Upper lobe of right lung (tissue), 1 donor: ENCODE measurements at regions not wholly inside any gene's neighbourhood (a gene's known extent, or its start where the extent isn't known, plus 50 kb on each side); places are given as distances from the start of the nearest gene placed in this dataset.
"Not testable (repeated sequence)": the region's sequence is repeated elsewhere in the genome, so short reads cannot be mapped to it uniquely, and the experiment has no call there.

ENCODE experiments used
- ATAC-seq: fragments of 200-7000 bp; cut with Tn5 transposase; one replicate; pipeline ENCODE4 v1.9.1; 2020; ENCODE audit warnings: mild to moderate bottlenecking, moderate library complexity
- DNase-seq: peaks from one replicate; pipeline ENCODE4 v3.0.0-alpha.2; 2020
- H3K27ac ChIP-seq: fragments of 200-600 bp; one replicate; pipeline ENCODE4 v1.8.0; 2022
- H3K27me3 ChIP-seq: fragments of 200-600 bp; one replicate; pipeline ENCODE4 v1.8.0; 2022; ENCODE audit warnings: mild to moderate bottlenecking
- H3K36me3 ChIP-seq: fragments of 200-600 bp; one replicate; pipeline ENCODE4 v1.8.0; 2022
- H3K4me1 ChIP-seq: fragments of 200-600 bp; one replicate; pipeline ENCODE4 v1.8.0; 2022
- H3K4me3 ChIP-seq: fragments of 200-600 bp; one replicate; pipeline ENCODE4 v1.8.0; 2022; ENCODE audit warnings: mild to moderate bottlenecking
- H3K9me3 ChIP-seq: fragments of 200-600 bp; one replicate; pipeline ENCODE4 v1.8.0; 2022
- intact Hi-C: fragments of 100-400 bp; cut with DNase I; formaldehyde crosslinking; loops from one replicate; pipeline ENCODE4 v1.11.0; 2022
- TF ChIP-seq, protein P1 (sequence below): fragments of 200-600 bp; IDR thresholded peaks from one replicate; pipeline ENCODE4 v1.8.0; 2022; ENCODE audit warnings: antibody characterized with exemption
- donor health status: DM: no; HTN: yes; CAD: no; lungs with severe emphysema.

DNA sequence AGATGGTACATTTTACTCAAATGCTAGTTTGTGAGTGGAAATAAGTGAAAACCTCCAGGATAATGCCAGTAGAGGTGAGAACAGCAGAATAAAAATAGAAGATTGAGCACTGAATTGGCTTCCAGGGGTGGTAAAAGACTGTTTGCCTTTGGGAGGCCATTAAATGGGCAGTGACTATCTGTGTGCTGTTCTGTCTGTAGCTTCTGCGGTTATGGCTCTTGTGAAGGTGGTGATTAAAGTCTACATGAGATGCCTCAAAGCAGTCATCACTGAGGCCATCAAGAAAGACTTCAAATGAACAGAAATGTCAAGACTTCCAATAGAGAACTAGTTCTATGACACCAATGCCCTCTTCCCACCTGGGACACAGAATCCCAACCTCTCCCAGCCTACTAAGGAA lies 108.8 kb downstream of the EFHB start:
- Histone ChIP-seq H3K4me3 (no peak overlapping the region), H3K36me3 (no peaks in the 10 kb centered on the region), H3K4me1 (no peaks in the 10 kb centered on the region), H3K27me3 (no peaks in the 10 kb centered on the region), H3K9me3 (no peaks in the 10 kb centered on the region), H3K27ac (no peak overlapping the region)
- no peak for DNase-seq
- intact Hi-C loops = no loop called here
- TF ChIP-seq, protein P1, sequence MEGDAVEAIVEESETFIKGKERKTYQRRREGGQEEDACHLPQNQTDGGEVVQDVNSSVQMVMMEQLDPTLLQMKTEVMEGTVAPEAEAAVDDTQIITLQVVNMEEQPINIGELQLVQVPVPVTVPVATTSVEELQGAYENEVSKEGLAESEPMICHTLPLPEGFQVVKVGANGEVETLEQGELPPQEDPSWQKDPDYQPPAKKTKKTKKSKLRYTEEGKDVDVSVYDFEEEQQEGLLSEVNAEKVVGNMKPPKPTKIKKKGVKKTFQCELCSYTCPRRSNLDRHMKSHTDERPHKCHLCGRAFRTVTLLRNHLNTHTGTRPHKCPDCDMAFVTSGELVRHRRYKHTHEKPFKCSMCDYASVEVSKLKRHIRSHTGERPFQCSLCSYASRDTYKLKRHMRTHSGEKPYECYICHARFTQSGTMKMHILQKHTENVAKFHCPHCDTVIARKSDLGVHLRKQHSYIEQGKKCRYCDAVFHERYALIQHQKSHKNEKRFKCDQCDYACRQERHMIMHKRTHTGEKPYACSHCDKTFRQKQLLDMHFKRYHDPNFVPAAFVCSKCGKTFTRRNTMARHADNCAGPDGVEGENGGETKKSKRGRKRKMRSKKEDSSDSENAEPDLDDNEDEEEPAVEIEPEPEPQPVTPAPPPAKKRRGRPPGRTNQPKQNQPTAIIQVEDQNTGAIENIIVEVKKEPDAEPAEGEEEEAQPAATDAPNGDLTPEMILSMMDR = no peak
- no peak for ATAC-seq

DNA sequence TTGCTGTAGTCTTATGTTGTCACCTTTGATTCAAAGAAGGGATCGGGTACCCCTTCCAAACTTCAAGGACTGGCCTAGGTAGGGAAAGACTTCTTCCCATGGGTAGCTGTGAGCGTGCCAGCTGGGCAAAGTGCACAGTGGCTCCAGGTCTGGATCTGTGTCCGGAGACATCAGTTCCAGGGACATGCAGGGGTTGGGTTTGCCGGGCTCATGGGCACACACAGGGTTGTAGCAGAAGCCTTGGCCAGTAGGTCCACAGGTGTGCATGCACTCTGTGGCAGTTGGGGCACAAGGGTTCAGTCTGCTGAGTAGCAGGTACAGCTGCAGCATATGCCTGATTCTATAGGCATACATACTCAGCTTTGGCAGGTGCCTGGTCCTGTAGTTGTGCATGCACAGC lies 111.2 kb downstream of the EFHB start:
- Histone ChIP-seq H3K27ac (no peak overlapping the region), H3K9me3 (no peaks in the 10 kb centered on the region), H3K27me3 (no peaks in the 10 kb centered on the region), H3K4me3 (no peak overlapping the region), H3K36me3 (no peaks in the 10 kb centered on the region), H3K4me1 (no peaks in the 10 kb centered on the region)
- TF ChIP-seq, protein P1 = no peak
- DNase-seq (no peak), ATAC-seq (no peak)
- intact Hi-C loops = no loop called here

DNA sequence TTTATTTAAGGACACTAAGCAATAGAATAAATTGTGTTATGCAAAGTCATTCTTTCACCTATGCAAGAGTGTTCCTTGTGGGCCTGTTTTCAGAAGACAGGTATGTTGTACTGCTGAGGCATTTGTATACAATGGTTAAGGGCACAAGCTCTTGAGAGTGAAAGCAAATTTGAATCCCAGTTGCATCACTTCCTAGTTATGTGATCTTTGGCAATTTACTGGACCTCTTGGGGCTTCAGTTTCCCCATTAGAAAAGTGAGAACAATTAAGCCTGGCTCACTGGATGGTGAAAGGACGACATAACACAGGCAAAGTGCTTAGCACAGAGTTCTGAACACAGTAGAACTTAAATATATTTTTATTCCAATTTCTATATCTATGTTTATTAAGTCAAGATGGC lies 117.4 kb downstream of the EFHB start:
- Histone ChIP-seq H3K4me3 (no peak overlapping the region), H3K9me3 (no peaks in the 10 kb centered on the region), H3K36me3 (no peaks in the 10 kb centered on the region), H3K27me3 (no peaks in the 10 kb centered on the region), H3K4me1 (no peaks in the 10 kb centered on the region), H3K27ac (no peak overlapping the region)
- intact Hi-C loops = no loop called here
- ATAC-seq (no peak), DNase-seq (no peak)
- TF ChIP-seq, protein P1 = no peak

DNA sequence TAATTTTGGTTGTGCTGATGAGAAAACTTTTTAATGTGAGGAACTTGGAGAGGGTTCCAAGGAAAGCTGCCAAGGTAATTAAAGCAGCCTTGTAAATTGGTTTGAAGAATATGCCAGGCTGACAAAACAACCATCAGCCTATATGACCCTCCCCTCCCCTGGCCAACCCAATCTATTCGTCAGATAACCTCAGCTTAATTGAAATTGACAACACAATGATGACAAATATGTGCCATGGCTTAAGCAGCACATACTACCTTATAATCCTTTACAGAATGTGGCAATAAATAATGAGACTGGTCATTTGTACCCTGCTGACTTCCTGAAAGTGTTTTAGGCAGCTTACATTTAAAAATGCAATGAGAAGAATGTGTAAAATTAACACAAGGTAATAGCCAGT lies 118.2 kb downstream of the EFHB start:
- no peak overlapping the region for H3K4me3 ChIP-seq
- intact Hi-C loops = no loop called here
- H3K4me1 ChIP-seq = no peaks in the 10 kb centered on the region
- H3K27ac ChIP-seq = no peak overlapping the region
- H3K9me3 ChIP-seq = no peaks in the 10 kb centered on the region
- DNase-seq = no peak
- H3K27me3 ChIP-seq = no peaks in the 10 kb centered on the region
- TF ChIP-seq, protein P1 = no peak
- ATAC-seq = no peak
- no peaks in the 10 kb centered on the region for H3K36me3 ChIP-seq

DNA sequence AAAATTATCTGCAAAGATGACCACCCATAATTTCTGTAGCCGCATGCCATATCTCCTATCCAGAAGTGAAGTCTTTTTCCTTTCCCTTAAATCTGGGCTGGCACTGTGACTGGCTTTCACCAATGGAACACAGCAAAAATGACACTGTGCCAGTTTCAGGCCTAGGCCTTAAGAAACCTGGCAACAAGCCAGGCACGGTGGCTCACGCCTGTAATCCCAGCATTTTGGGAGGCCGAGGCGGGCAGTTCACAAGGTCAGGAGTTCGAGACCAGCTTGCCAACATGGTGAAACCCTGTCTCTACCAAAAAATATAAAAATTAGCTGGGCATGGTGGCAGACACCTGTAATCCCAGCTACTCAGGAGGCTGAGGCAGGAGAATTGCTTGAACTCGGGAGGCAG lies 120.3 kb downstream of the EFHB start:
- H3K27me3 ChIP-seq, H3K4me1 ChIP-seq, H3K27ac ChIP-seq, H3K4me3 ChIP-seq, ATAC-seq, DNase-seq, H3K36me3 ChIP-seq, intact Hi-C loops, H3K9me3 ChIP-seq: not testable (repeated sequence)

DNA sequence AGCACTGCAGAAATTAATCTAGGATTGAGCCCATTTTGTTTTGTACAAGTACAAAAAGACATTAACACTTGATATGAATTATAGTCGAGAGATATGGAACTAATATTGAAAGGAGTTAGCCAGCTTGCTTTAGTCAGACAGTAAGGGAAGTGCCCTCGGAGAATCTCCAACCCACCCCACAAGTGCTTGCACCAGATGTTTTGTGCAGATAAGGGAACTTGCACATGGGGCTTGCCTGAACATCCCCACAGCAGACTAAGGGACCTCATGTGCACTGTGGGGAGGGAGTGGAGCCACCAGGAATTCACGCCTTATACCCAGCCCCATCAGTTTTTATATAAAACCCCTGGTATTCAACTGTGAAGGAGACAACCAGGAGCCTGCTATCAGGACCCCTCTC lies 122.3 kb downstream of the EFHB start:
- Histone ChIP-seq H3K4me3 (no peak overlapping the region), H3K9me3 (no peaks in the 10 kb centered on the region), H3K27me3 (no peaks in the 10 kb centered on the region), H3K36me3 (no peaks in the 10 kb centered on the region), H3K4me1 (no peaks in the 10 kb centered on the region), H3K27ac (no peak overlapping the region)
- ATAC-seq = no peak
- no peak for DNase-seq
- intact Hi-C loops = no loop called here
- TF ChIP-seq, protein P1 = no peak
